ENCODE measurements at regions not wholly inside any gene's neighbourhood (a gene's known extent, or its start where the extent isn't known, plus 50 kb on each side); places are given as distances from the start of the nearest gene placed in this dataset.
A peak's percentile ranks its signal among the peaks of the same experiment; 100 is the strongest.

- Mint-ChIP-seq H3K27me3 (peaks cover 36 to 42% of the 10 kb centered on the region in 2 donors), H3K36me3 (no peaks in the 10 kb centered on the region), H3K9me3 (peaks cover 0 to 6% (median 0%) of the 10 kb centered on the region in 8 donors), H3K4me3 (no peak overlapping the region), H3K4me1 (peaks cover 0 to 5% (median 3%) of the 10 kb centered on the region in 4 donors), H3K27ac (peak overlapping the region in 1 of 7 donors; percentile 79)
- Histone ChIP-seq H3K9me3 (ENCODE audit: control insufficient read depth in 1 of 2, low read length in 2 of 2) (no peaks in the 10 kb centered on the region), H3K4me3 (ENCODE audit: low read length in 2 of 2) (no peak overlapping the region), H3K4me1 (ENCODE audit: insufficient read depth, low read length) (no peaks in the 10 kb centered on the region), H3K27me3 (ENCODE audit: insufficient read depth, low read length) (no peaks in the 10 kb centered on the region), H3K36me3 (ENCODE audit: insufficient read depth, low read length) (no peaks in the 10 kb centered on the region), H3K27ac (ENCODE audit: low read depth, low read length) (no peak overlapping the region)
- ChIA-PET CTCF (ENCODE audit: partially characterized antibody) (no interaction called here), POLR2A (ENCODE audit: partially characterized antibody) (no interaction called here)
- DNase-seq = no peak
- intact Hi-C loops (cut with micrococcal nuclease) = no loop called here
Observed at GRCh38 chr5:1672396-1672795, 127.2 kb downstream of the MRPL36 start.

GRCh38 chr5:1671351-1671750 is 128.3 kb downstream of the MRPL36 start:
- DNase-seq = no peak
- no peak overlapping the region for H3K27ac ChIP-seq (ENCODE audit: low read depth, low read length)

DNA sequence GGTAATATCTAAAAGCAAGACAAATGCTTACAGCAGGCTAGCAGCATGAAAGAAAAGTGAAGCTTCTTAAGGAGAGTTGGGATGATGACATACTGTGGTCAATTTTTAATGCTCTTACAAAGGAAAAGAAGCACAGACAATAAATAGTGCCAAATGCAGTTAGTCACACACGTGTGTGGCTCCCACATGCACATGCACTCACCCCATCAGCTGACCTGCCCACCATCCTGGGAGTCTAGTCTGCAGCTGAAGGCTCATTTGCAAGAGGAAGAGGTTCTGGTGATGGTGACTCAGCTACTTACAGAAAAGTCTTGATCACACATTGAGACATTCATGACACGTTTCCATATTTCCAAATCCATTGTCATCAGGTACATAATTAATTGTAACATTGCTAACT is 129.3 kb downstream of the MRPL36 start:
- H3K27me3 Mint-ChIP-seq = peaks cover 50 to 52% of the 10 kb centered on the region in 2 donors
- POLR2A ChIA-PET (ENCODE audit: partially characterized antibody) = no interaction called here

More at GRCh38 chr5:1671351-1671750, 128.3 kb downstream of the MRPL36 start:
- peaks cover 0 to 6% (median 0%) of the 10 kb centered on the region in 8 donors for H3K9me3 Mint-ChIP-seq
- POLR2A ChIA-PET (ENCODE audit: partially characterized antibody) = no interaction called here
- H3K27me3 ChIP-seq (ENCODE audit: insufficient read depth, low read length) = peaks cover 4% of the 10 kb centered on the region
- no peak overlapping the region for H3K4me3 ChIP-seq (ENCODE audit: low read length in 2 of 2)
- peaks cover 40 to 42% of the 10 kb centered on the region in 2 donors for H3K27me3 Mint-ChIP-seq
- no peaks in the 10 kb centered on the region for H3K36me3 Mint-ChIP-seq
- H3K4me1 ChIP-seq (ENCODE audit: insufficient read depth, low read length) = peaks cover 4% of the 10 kb centered on the region
- CTCF ChIA-PET (ENCODE audit: partially characterized antibody) = no interaction called here
- no peak overlapping the region for H3K4me3 Mint-ChIP-seq
- no peaks in the 10 kb centered on the region for H3K36me3 ChIP-seq (ENCODE audit: insufficient read depth, low read length)
- intact Hi-C loops (cut with micrococcal nuclease) = no loop called here
- no peak overlapping the region for H3K27ac Mint-ChIP-seq
- no peaks in the 10 kb centered on the region for H3K9me3 ChIP-seq (ENCODE audit: control insufficient read depth in 1 of 2, low read length in 2 of 2)
- peaks cover 5 to 10% (median 5%) of the 10 kb centered on the region in 4 donors for H3K4me1 Mint-ChIP-seq

GRCh38 chr5:1669276-1670155 is 130.1 kb downstream of the MRPL36 start:
- DNase-seq = no peak
- Mint-ChIP-seq H3K9me3 (peaks cover 0 to 6% (median 0%) of the 10 kb centered on the region in 8 donors), H3K4me3 (peak overlapping the region in 3 of 8 donors; percentile 0 to 18 (median 0)), H3K36me3 (no peaks in the 10 kb centered on the region), H3K4me1 (peaks cover 8 to 20% (median 14%) of the 10 kb centered on the region in 4 donors), H3K27me3 (peaks cover 55 to 60% of the 10 kb centered on the region in 2 donors), H3K27ac (no peak overlapping the region)
- intact Hi-C loops (cut with micrococcal nuclease) = no loop called here
- ChIA-PET POLR2A (ENCODE audit: partially characterized antibody) (no interaction called here), CTCF (ENCODE audit: partially characterized antibody) (interaction anchor here (1.1 kb wide), 1 partner anchor 183 kb away, joined by 3 read pairs; no protein-coding TSS in a partner anchor)
- no peak overlapping the region for H3K27ac ChIP-seq (ENCODE audit: low read depth, low read length)
- peaks cover 16% of the 10 kb centered on the region for H3K27me3 ChIP-seq (ENCODE audit: insufficient read depth, low read length)
- no peaks in the 10 kb centered on the region for H3K9me3 ChIP-seq (ENCODE audit: control insufficient read depth in 1 of 2, low read length in 2 of 2)
- H3K4me3 ChIP-seq (ENCODE audit: low read length in 2 of 2) = no peak overlapping the region
- no peaks in the 10 kb centered on the region for H3K36me3 ChIP-seq (ENCODE audit: insufficient read depth, low read length)
- H3K4me1 ChIP-seq (ENCODE audit: insufficient read depth, low read length) = peaks cover 4% of the 10 kb centered on the region

More for the DNA sequence above, 129.3 kb downstream of the MRPL36 start:
- H3K4me1 ChIP-seq (ENCODE audit: insufficient read depth, low read length) = peaks cover 4% of the 10 kb centered on the region
- DNase-seq = no peak
- no peaks in the 10 kb centered on the region for H3K9me3 ChIP-seq (ENCODE audit: control insufficient read depth in 1 of 2, low read length in 2 of 2)
- H3K36me3 ChIP-seq (ENCODE audit: insufficient read depth, low read length) = no peaks in the 10 kb centered on the region
- peaks cover 14% of the 10 kb centered on the region for H3K27me3 ChIP-seq (ENCODE audit: insufficient read depth, low read length)
- H3K4me3 ChIP-seq (ENCODE audit: low read length in 2 of 2) = no peak overlapping the region
- Mint-ChIP-seq H3K4me3 (no peak overlapping the region), H3K27ac (peak overlapping the region in 1 of 7 donors; percentile 44), H3K4me1 (peaks cover 8 to 18% (median 12%) of the 10 kb centered on the region in 4 donors), H3K9me3 (peaks cover 0 to 6% (median 0%) of the 10 kb centered on the region in 8 donors), H3K36me3 (no peaks in the 10 kb centered on the region)
- no peak overlapping the region for H3K27ac ChIP-seq (ENCODE audit: low read depth, low read length)
- CTCF ChIA-PET (ENCODE audit: partially characterized antibody) = interaction anchor here (1.1 kb wide), 1 partner anchor 183 kb away, joined by 3 read pairs; no protein-coding TSS in a partner anchor
- intact Hi-C loops (cut with micrococcal nuclease) = no loop called here

DNA sequence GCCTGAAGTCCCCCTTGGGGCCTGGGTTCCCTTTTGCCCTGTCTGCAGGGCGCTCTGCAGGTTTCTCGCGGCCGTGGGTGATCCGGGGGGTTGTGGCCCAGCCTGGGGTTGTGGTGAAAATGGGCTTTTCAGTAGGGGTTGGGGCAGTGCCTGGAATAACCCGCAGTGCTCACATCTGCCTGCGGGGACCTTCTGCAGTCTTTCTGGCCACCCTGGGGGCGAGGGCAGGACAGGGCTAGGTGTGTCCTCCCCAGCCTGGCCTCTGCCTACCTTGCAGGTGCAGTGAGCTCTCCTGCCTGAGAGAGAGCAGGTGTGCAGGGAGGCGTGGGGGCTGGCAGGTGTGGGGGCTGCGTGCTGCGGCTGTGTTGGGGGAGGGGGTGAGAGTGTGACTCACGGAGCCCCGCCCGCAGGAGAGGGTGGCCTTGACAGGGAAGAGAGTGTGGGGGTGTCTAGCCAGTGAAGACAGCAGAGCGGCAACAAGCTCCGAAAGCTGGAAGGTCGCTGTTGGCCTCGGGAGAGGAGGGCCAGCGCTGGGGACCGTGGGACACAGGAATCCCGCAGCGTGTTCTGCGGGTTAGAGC is 131.4 kb downstream of the MRPL36 start:
- Mint-ChIP-seq H3K27me3 (peaks cover 59 to 62% of the 10 kb centered on the region in 2 donors), H3K36me3 (no peaks in the 10 kb centered on the region), H3K4me3 (peak overlapping the region in 4 of 8 donors; percentile 44 to 73 (median 46)), H3K4me1 (peaks cover 8 to 20% (median 14%) of the 10 kb centered on the region in 4 donors), H3K27ac (no peak overlapping the region), H3K9me3 (peaks cover 0 to 4% (median 0%) of the 10 kb centered on the region in 8 donors)
- no peaks in the 10 kb centered on the region for H3K9me3 ChIP-seq (ENCODE audit: control insufficient read depth in 1 of 2, low read length in 2 of 2)
- H3K4me1 ChIP-seq (ENCODE audit: insufficient read depth, low read length) = peaks cover 4% of the 10 kb centered on the region
- H3K36me3 ChIP-seq (ENCODE audit: insufficient read depth, low read length) = no peaks in the 10 kb centered on the region
- ChIA-PET CTCF (ENCODE audit: partially characterized antibody) (no interaction called here), POLR2A (ENCODE audit: partially characterized antibody) (no interaction called here)
- no peak overlapping the region for H3K4me3 ChIP-seq (ENCODE audit: low read length in 2 of 2)
- no peak for DNase-seq
- intact Hi-C loops (cut with micrococcal nuclease) = no loop called here
- H3K27ac ChIP-seq (ENCODE audit: low read depth, low read length) = no peak overlapping the region
- peaks cover 19% of the 10 kb centered on the region for H3K27me3 ChIP-seq (ENCODE audit: insufficient read depth, low read length)

DNA sequence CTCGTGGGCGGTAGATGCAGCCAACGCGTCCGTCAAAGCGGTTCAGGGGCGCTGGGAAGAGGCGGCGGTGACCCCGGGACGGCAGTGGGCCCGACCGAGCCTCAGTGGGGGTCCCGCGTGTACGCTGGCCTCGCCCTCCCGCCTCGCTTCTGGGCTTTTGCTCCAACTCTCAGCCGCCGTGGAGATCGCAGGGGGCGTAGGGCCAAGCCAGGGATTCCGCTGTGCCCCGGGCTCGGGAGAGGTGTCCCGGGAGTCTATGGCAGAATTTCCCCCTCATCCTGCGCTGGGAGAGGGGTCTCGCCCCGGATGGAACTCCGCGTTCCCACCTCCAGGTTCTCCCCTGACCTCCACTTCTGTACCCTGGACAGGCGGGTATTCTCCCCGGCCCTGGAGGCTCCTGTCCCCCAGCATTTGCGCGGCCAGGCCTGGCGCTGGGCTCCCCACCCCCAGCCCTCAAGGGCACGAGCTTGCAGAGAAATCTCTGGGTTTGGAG is 131.9 kb downstream of the MRPL36 start:
- Mint-ChIP-seq H3K27me3 (peaks cover 58 to 62% of the 10 kb centered on the region in 2 donors), H3K4me1 (peaks cover 8 to 20% (median 14%) of the 10 kb centered on the region in 4 donors), H3K36me3 (no peaks in the 10 kb centered on the region), H3K4me3 (peak overlapping the region in 2 of 8 donors; percentile 17 to 73), H3K27ac (no peak overlapping the region), H3K9me3 (peaks cover 0 to 4% (median 0%) of the 10 kb centered on the region in 8 donors)
- ChIA-PET CTCF (ENCODE audit: partially characterized antibody) (no interaction called here), POLR2A (ENCODE audit: partially characterized antibody) (no interaction called here)
- no peak overlapping the region for H3K4me3 ChIP-seq (ENCODE audit: low read length in 2 of 2)
- H3K36me3 ChIP-seq (ENCODE audit: insufficient read depth, low read length) = no peaks in the 10 kb centered on the region
- H3K27me3 ChIP-seq (ENCODE audit: insufficient read depth, low read length) = peaks cover 19% of the 10 kb centered on the region
- no peak for DNase-seq
- H3K9me3 ChIP-seq (ENCODE audit: control insufficient read depth in 1 of 2, low read length in 2 of 2) = no peaks in the 10 kb centered on the region
- intact Hi-C loops (cut with micrococcal nuclease) = no loop called here
- H3K4me1 ChIP-seq (ENCODE audit: insufficient read depth, low read length) = peaks cover 4% of the 10 kb centered on the region
- no peak overlapping the region for H3K27ac ChIP-seq (ENCODE audit: low read depth, low read length)

Data from CD4-positive, alpha-beta memory T cell (primary cell).